Gastroesophageal sphincter (tissue), 4 donors: ENCODE measurements at regions not wholly inside any gene's neighbourhood (a gene's known extent, or its start where the extent isn't known, plus 50 kb on each side); places are given as distances from the start of the nearest gene placed in this dataset.

Source experiments
- ATAC-seq: fragments of 150-250 bp; one replicate; pipeline ENCODE4 v1.9.1; 2016; ENCODE audit warnings: mild to moderate bottlenecking, moderate library complexity
- H3K27ac ChIP-seq, 4 donors: fragments of 200-600 bp; sonication (generic) in 3 of 4; 1 replicate in 3 of 4; 2 replicates in 1 of 4; pipeline ENCODE4 v1.5.1; 2016 to 2019
- H3K27me3 ChIP-seq: fragments of 200-600 bp; sonication (generic); one replicate; pipeline ENCODE4 v1.5.1; 2019
- H3K36me3 ChIP-seq, 2 donors: fragments of 200-600 bp; sonication (generic); one replicate each; pipeline ENCODE4 v1.5.1; 2019; ENCODE audit warnings: control low read depth in 1 of 2
- H3K4me1 ChIP-seq, 3 donors: fragments of 200-600 bp; sonication (generic); 1 replicate in 2 of 3; 2 replicates in 1 of 3; pipeline ENCODE4 v1.5.1; 2016 to 2019; ENCODE audit warnings: control low read depth in 2 of 3
- H3K4me3 ChIP-seq, 2 donors: fragments of 200-600 bp; sonication (generic); one replicate each; pipeline ENCODE4 v1.5.1; 2019; ENCODE audit warnings: mild to moderate bottlenecking in 1 of 2, moderate library complexity in 1 of 2
- H3K9me3 ChIP-seq, 3 donors: fragments of 200-600 bp; sonication (generic); one replicate each; pipeline ENCODE4 v1.5.1; 2017 to 2019; ENCODE audit warnings: control low read depth in 2 of 3
- EP300 ChIP-seq: sonication (generic); formaldehyde crosslinking; IDR thresholded peaks from one replicate; pipeline ENCODE4 v1.6.1; 2017; ENCODE audit warnings: antibody characterized with exemption, mild to moderate bottlenecking
- POLR2A ChIP-seq, 2 donors: fragments of 450-650 bp; IDR thresholded peaks; one replicate each; pipeline ENCODE4 v1.6.1; 2017; ENCODE audit warnings: antibody characterized with exemption in 2 of 2, mild to moderate bottlenecking in 2 of 2, moderate library complexity in 1 of 2
- POLR2AphosphoS5 ChIP-seq: sonication (generic); formaldehyde crosslinking; IDR thresholded peaks from one replicate; pipeline ENCODE4 v1.6.1; 2017; ENCODE audit warnings: antibody characterized with exemption
- WGBS, 2 donors: methylation state at CpG; one replicate each; pipeline ENCODE4 v1.1.5; 2018; ENCODE audit warnings: low coverage in 1 of 2; 5-methylcytosine and 5-hydroxymethylcytosine counted together
- TF ChIP-seq, protein P1 (sequence below), 4 experiments: fragments of 200-600 bp in 2 of 4; fragments of 450-650 bp in 2 of 4; sonication (generic) in 1 of 4; IDR thresholded peaks; one replicate each; pipeline ENCODE4 v1.5.1; 2017 to 2019; ENCODE audit warnings: antibody characterized with exemption in 4 of 4, mild to moderate bottlenecking in 2 of 4, moderate library complexity in 2 of 4

DNA sequence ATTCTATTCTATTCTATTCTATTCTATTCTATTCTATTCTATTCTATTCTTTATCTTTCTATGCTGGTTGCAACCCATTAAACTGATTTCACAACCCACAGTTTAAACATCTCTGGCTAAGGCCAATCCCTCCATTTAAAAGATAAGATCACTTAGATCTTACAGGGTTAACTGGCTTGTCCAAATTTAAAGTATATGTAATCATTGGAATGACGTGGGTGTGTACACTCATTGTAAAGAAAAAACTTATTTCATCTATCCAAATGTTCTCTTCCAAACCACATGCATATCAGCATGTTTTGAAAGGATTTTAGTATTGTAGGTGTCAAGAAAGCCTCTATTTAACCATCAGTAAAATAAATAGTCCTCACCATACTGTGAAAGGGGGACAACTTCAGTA lies 299.6 kb upstream of the RUNX1 start:
- 17 to 25% methylated on average over 1 of the region's 1 CpG for WGBS, 2 donors
- H3K9me3 ChIP-seq: peaks cover 0 to 5% (median 0%) of the 10 kb centered on the region in 3 donors
- H3K4me3 ChIP-seq: no peak overlapping the region
- no peaks in the 10 kb centered on the region for H3K36me3 ChIP-seq
- no peak for ATAC-seq
- H3K27me3 ChIP-seq: peaks cover 14% of the 10 kb centered on the region
- H3K4me1 ChIP-seq: no peaks in the 10 kb centered on the region
- TF ChIP-seq EP300 (no peak), POLR2AphosphoS5 (no peak), POLR2A (IDR thresholded peaks at IDR 0.05) (no peak)
- TF ChIP-seq, protein P1, sequence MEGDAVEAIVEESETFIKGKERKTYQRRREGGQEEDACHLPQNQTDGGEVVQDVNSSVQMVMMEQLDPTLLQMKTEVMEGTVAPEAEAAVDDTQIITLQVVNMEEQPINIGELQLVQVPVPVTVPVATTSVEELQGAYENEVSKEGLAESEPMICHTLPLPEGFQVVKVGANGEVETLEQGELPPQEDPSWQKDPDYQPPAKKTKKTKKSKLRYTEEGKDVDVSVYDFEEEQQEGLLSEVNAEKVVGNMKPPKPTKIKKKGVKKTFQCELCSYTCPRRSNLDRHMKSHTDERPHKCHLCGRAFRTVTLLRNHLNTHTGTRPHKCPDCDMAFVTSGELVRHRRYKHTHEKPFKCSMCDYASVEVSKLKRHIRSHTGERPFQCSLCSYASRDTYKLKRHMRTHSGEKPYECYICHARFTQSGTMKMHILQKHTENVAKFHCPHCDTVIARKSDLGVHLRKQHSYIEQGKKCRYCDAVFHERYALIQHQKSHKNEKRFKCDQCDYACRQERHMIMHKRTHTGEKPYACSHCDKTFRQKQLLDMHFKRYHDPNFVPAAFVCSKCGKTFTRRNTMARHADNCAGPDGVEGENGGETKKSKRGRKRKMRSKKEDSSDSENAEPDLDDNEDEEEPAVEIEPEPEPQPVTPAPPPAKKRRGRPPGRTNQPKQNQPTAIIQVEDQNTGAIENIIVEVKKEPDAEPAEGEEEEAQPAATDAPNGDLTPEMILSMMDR (IDR thresholded peaks at IDR 0.05): no peak
- no peak overlapping the region for H3K27ac ChIP-seq

DNA sequence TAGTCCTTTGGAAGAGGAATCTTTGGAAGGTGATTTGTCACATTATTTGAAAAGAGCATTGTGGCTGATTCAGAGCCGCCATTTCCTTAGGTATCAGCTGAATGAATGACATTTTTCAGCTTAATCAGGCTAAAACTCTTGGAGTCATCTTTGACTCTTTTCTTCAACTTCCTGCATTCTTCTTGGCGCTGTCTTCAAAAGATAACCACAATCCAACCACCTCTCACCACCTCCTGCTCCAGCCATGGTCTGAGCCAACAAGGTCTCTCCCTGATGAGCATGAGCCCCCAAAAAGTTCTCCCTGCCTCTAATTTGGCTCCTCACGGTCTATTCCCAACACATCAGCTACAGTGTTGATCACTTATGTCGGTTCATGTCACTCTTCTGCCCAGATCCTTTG lies 297.6 kb upstream of the RUNX1 start:
- peaks cover 14% of the 10 kb centered on the region for H3K27me3 ChIP-seq
- no peak overlapping the region for H3K4me3 ChIP-seq
- no peaks in the 10 kb centered on the region for H3K4me1 ChIP-seq
- H3K9me3 ChIP-seq: peaks cover 0 to 5% (median 0%) of the 10 kb centered on the region in 3 donors
- WGBS, 2 donors: 72 to 90% methylated on average over 2 to 3 of the region's 4 CpGs
- no peak overlapping the region for H3K27ac ChIP-seq
- no peak for ATAC-seq
- no peaks in the 10 kb centered on the region for H3K36me3 ChIP-seq
- no peak for TF ChIP-seq POLR2AphosphoS5
- no peak for TF ChIP-seq EP300

DNA sequence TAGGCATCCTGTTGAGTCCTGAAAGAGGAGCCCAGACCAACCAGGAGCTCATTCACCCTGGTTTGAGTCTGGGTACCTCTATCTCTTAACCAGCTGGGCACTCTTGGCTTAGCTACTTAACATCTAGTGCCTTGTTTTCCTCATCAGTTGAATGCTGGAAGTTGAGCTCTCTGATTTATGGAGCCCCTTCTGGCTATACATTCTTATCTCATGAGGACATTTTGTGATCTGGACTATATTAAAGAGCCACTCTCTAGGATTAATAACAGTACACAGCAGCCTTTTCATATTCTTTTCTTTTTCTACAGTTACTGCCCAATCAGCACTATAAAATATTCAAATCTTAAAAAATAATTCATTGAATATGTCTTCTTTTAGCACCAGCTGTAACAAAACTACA lies 296.9 kb upstream of the RUNX1 start:
- H3K4me1 ChIP-seq: no peaks in the 10 kb centered on the region
- no peak overlapping the region for H3K4me3 ChIP-seq
- TF ChIP-seq, protein P1 (IDR thresholded peaks at IDR 0.05): no peak
- TF ChIP-seq EP300 (no peak), POLR2AphosphoS5 (no peak), POLR2A (IDR thresholded peaks at IDR 0.05) (no peak)
- no peak for ATAC-seq
- H3K36me3 ChIP-seq: no peaks in the 10 kb centered on the region
- no peak overlapping the region for H3K27ac ChIP-seq
- H3K27me3 ChIP-seq: peaks cover 14% of the 10 kb centered on the region
- H3K9me3 ChIP-seq: peaks cover 0 to 5% (median 0%) of the 10 kb centered on the region in 3 donors

DNA sequence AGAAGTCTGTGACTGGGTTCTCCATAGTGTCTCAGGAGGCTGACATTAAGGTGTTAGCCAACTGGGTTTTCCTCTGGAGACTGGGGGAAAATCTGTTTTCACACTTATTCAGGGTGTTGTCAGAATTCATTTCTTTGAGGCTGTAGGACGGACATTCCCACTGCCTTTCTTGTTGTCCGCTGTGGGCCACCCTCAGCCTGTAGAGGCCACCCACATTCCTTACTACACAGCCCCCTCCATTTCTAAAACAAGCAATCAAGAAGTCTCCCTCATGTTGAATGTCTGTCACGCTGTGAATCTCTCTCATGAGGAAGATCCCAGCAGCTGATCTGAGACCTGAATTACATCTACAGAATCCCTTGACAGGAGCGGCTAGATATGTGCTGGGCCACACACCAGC lies 295.5 kb upstream of the RUNX1 start:
- H3K4me1 ChIP-seq: no peaks in the 10 kb centered on the region
- H3K36me3 ChIP-seq: no peaks in the 10 kb centered on the region
- peaks cover 0 to 5% (median 0%) of the 10 kb centered on the region in 3 donors for H3K9me3 ChIP-seq
- 94 to 96% methylated on average over 4 of the region's 4 CpGs for WGBS, 2 donors
- H3K27ac ChIP-seq: no peak overlapping the region
- peaks cover 14% of the 10 kb centered on the region for H3K27me3 ChIP-seq
- no peak overlapping the region for H3K4me3 ChIP-seq
- TF ChIP-seq POLR2AphosphoS5 (no peak), EP300 (no peak), POLR2A (IDR thresholded peaks at IDR 0.05) (no peak)
- TF ChIP-seq, protein P1 (IDR thresholded peaks at IDR 0.05): no peak
- no peak for ATAC-seq

DNA sequence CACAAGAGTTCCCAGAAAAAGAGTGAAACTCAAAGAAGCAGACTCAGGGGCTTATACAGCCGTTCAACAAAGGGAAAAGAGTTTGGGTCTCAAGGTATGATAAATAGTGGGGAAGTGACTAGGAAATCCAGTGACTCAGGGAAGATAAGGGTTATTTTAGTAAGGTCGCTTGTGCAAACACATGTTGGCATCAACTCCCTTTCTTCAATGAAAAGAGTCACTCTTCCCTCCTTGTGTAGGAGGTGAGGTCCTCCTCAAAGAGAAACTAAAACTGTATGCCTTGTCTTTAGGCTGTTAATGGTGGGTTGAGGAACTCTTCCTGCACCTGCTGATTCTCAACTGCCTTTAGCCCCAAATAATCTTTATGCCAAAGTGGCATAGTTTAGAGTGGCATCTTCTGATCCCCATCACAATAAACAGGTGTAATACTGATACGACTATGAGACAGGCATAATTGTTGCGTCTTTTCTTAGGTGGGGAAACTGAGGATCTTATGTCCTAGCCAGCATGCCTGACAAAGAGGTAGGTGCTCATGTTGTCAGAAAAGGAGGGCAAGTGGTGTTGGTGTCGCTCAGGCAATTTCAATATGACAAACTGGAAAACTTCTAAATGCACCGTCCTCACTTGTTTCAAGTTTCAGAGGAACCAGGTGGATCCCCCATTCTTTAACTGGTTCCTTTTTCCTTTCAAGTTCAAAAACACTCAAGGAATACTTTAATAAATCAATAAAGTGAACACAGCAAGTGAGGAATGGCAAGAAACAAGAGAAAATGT lies 294.1 kb upstream of the RUNX1 start:
- 66 to 76% methylated on average over 5 to 6 of the region's 6 CpGs for WGBS, 2 donors
- ATAC-seq: no peak
- Histone ChIP-seq H3K4me1 (no peaks in the 10 kb centered on the region), H3K9me3 (peaks cover 0 to 5% (median 0%) of the 10 kb centered on the region in 3 donors), H3K4me3 (no peak overlapping the region), H3K36me3 (no peaks in the 10 kb centered on the region), H3K27ac (no peak overlapping the region), H3K27me3 (peaks cover 14% of the 10 kb centered on the region)
- TF ChIP-seq EP300 (no peak), POLR2A (IDR thresholded peaks at IDR 0.05) (no peak), POLR2AphosphoS5 (no peak)
- TF ChIP-seq, protein P1 (IDR thresholded peaks at IDR 0.05): no peak
